SJCRH30 (cell line): ENCODE measurements at regions not wholly inside any gene's neighbourhood (a gene's known extent, or its start where the extent isn't known, plus 50 kb on each side); places are given as distances from the start of the nearest gene placed in this dataset.

Experiments
- DNase-seq, 2 experiments: peaks; one replicate each; pipeline ENCODE4 v3.0.0-alpha.2; 2015 to 2020
- H3K27ac ChIP-seq: fragments of 250-450 bp; sonication (Bioruptor Pico); 2 replicates; pipeline ENCODE4 v1.5.1; 2020; ENCODE audit warnings: mild to moderate bottlenecking, moderate library complexity
- H3K27me3 ChIP-seq: fragments of 250-450 bp; sonication (Bioruptor Pico); 2 replicates; pipeline ENCODE4 v1.5.1; 2020; ENCODE audit warnings: mild to moderate bottlenecking, moderate library complexity
- H3K36me3 ChIP-seq: fragments of 250-450 bp; sonication (Bioruptor Pico); 2 replicates; pipeline ENCODE4 v1.5.1; 2020; ENCODE audit warnings: mild to moderate bottlenecking, moderate library complexity
- H3K4me1 ChIP-seq: fragments of 250-450 bp; sonication (Bioruptor Pico); 2 replicates; pipeline ENCODE4 v1.5.1; 2020; ENCODE audit warnings: mild to moderate bottlenecking, moderate library complexity
- H3K4me3 ChIP-seq: fragments of 250-450 bp; sonication (Bioruptor Pico); 2 replicates; pipeline ENCODE4 v1.5.1; 2020; ENCODE audit warnings: mild to moderate bottlenecking, moderate library complexity
- H3K9me3 ChIP-seq: fragments of 250-450 bp; sonication (Bioruptor Pico); replicated peaks from 2 replicates; pipeline ENCODE4 v1.5.1; 2020; ENCODE audit warnings: mild to moderate bottlenecking, moderate library complexity

- DNase-seq: peak; percentile 28 to 57
- no peaks in the 10 kb centered on the region for H3K27me3 ChIP-seq
- H3K27ac ChIP-seq: no peak overlapping the region
- no peak overlapping the region for H3K4me3 ChIP-seq
- H3K9me3 ChIP-seq: no peaks in the 10 kb centered on the region
- no peaks in the 10 kb centered on the region for H3K4me1 ChIP-seq
- H3K36me3 ChIP-seq: no peaks in the 10 kb centered on the region
Observed at GRCh38 chr22:27181537-27181936, 524.1 kb downstream of the MIAT start.

- Histone ChIP-seq H3K9me3 (no peaks in the 10 kb centered on the region), H3K4me3 (no peak overlapping the region), H3K27me3 (no peaks in the 10 kb centered on the region), H3K4me1 (no peaks in the 10 kb centered on the region), H3K36me3 (no peaks in the 10 kb centered on the region), H3K27ac (no peak overlapping the region)
- no peak for DNase-seq
Observed at GRCh38 chr22:27183474-27183873, 526.1 kb downstream of the MIAT start.

GRCh38 chr22:27185099-27185709 lies 527.8 kb downstream of the MIAT start:
- Histone ChIP-seq H3K36me3 (no peaks in the 10 kb centered on the region), H3K27ac (no peak overlapping the region), H3K4me3 (no peak overlapping the region), H3K4me1 (no peaks in the 10 kb centered on the region), H3K9me3 (no peaks in the 10 kb centered on the region), H3K27me3 (no peaks in the 10 kb centered on the region)
- DNase-seq: no peak

- Histone ChIP-seq H3K4me3 (no peak overlapping the region), H3K27ac (no peak overlapping the region), H3K36me3 (no peaks in the 10 kb centered on the region), H3K9me3 (0 out of 2 replicates have a peak, but pooled peaks cover 1% of the 10 kb centered on the region), H3K4me1 (no peaks in the 10 kb centered on the region), H3K27me3 (no peaks in the 10 kb centered on the region)
- no peak for DNase-seq
Observed at GRCh38 chr22:27185760-27186302, 528.4 kb downstream of the MIAT start.

- no peak overlapping the region for H3K4me3 ChIP-seq
- H3K4me1 ChIP-seq: no peaks in the 10 kb centered on the region
- H3K27me3 ChIP-seq: no peaks in the 10 kb centered on the region
- no peak overlapping the region for H3K27ac ChIP-seq
- 0 out of 2 replicates have a peak, but pooled peaks cover 7% of the 10 kb centered on the region for H3K9me3 ChIP-seq
- no peaks in the 10 kb centered on the region for H3K36me3 ChIP-seq
- no peak for DNase-seq
Observed at GRCh38 chr22:27186643-27187042, 529.3 kb downstream of the MIAT start.

GRCh38 chr22:27192135-27192829 lies 534.9 kb downstream of the MIAT start:
- H3K36me3 ChIP-seq: no peaks in the 10 kb centered on the region
- H3K4me3 ChIP-seq: peak overlapping the region; percentile 15
- H3K27me3 ChIP-seq: no peaks in the 10 kb centered on the region
- H3K4me1 ChIP-seq: peaks cover 5% of the 10 kb centered on the region; the same call in 1 of the 2 replicates
- H3K27ac ChIP-seq: peak overlapping the region; percentile 8; the same call in 1 of the 2 replicates
- 0 out of 2 replicates have a peak, but pooled peaks cover 7% of the 10 kb centered on the region for H3K9me3 ChIP-seq
- DNase-seq: peak; percentile 50 to 66

GRCh38 chr22:27193215-27193614 lies 535.8 kb downstream of the MIAT start:
- Histone ChIP-seq H3K27me3 (no peaks in the 10 kb centered on the region), H3K4me1 (peaks cover 5% of the 10 kb centered on the region; the same call in 1 of the 2 replicates), H3K4me3 (no peak overlapping the region), H3K36me3 (no peaks in the 10 kb centered on the region), H3K27ac (no peak overlapping the region), H3K9me3 (0 out of 2 replicates have a peak, but pooled peaks cover 10% of the 10 kb centered on the region)
- no peak for DNase-seq

GRCh38 chr22:27193636-27194035 lies 536.2 kb downstream of the MIAT start:
- H3K36me3 ChIP-seq: no peaks in the 10 kb centered on the region
- DNase-seq: no peak

GRCh38 chr22:27194096-27194748 lies 536.8 kb downstream of the MIAT start:
- no peaks in the 10 kb centered on the region for H3K27me3 ChIP-seq

More at GRCh38 chr22:27193636-27194035, 536.2 kb downstream of the MIAT start:
- H3K4me3 ChIP-seq: no peak overlapping the region
- H3K4me1 ChIP-seq: peaks cover 5% of the 10 kb centered on the region; the same call in 1 of the 2 replicates
- no peak overlapping the region for H3K27ac ChIP-seq
- H3K27me3 ChIP-seq: no peaks in the 10 kb centered on the region
- H3K9me3 ChIP-seq: 0 out of 2 replicates have a peak, but pooled peaks cover 10% of the 10 kb centered on the region

GRCh38 chr22:27195094-27195493 lies 537.7 kb downstream of the MIAT start:
- H3K36me3 ChIP-seq: no peaks in the 10 kb centered on the region
- peaks cover 5% of the 10 kb centered on the region; the same call in 1 of the 2 replicates for H3K4me1 ChIP-seq
- H3K27ac ChIP-seq: no peak overlapping the region
- peak; percentile 79 for DNase-seq
- H3K4me3 ChIP-seq: no peak overlapping the region
- no peaks in the 10 kb centered on the region for H3K27me3 ChIP-seq
- 0 out of 2 replicates have a peak, but pooled peaks cover 10% of the 10 kb centered on the region for H3K9me3 ChIP-seq

More at GRCh38 chr22:27194096-27194748, 536.8 kb downstream of the MIAT start:
- Histone ChIP-seq H3K9me3 (0 out of 2 replicates have a peak, but pooled peaks cover 10% of the 10 kb centered on the region), H3K27ac (no peak overlapping the region), H3K4me1 (peaks cover 5% of the 10 kb centered on the region; the same call in 1 of the 2 replicates), H3K4me3 (no peak overlapping the region), H3K36me3 (no peaks in the 10 kb centered on the region)
- no peak for DNase-seq

GRCh38 chr22:27195494-27195893 lies 538.1 kb downstream of the MIAT start:
- H3K9me3 ChIP-seq: 0 out of 2 replicates have a peak, but pooled peaks cover 10% of the 10 kb centered on the region
- no peak overlapping the region for H3K27ac ChIP-seq
- H3K27me3 ChIP-seq: no peaks in the 10 kb centered on the region
- no peaks in the 10 kb centered on the region for H3K36me3 ChIP-seq
- no peak for DNase-seq
- no peak overlapping the region for H3K4me3 ChIP-seq
- peaks cover 5% of the 10 kb centered on the region; the same call in 1 of the 2 replicates for H3K4me1 ChIP-seq

- H3K4me3 ChIP-seq: no peak overlapping the region
- no peak overlapping the region for H3K27ac ChIP-seq
- H3K27me3 ChIP-seq: no peaks in the 10 kb centered on the region
- H3K9me3 ChIP-seq: 0 out of 2 replicates have a peak, but pooled peaks cover 3% of the 10 kb centered on the region
- no peaks in the 10 kb centered on the region for H3K36me3 ChIP-seq
- DNase-seq: no peak
- H3K4me1 ChIP-seq: peaks cover 5% of the 10 kb centered on the region; the same call in 1 of the 2 replicates
Observed at GRCh38 chr22:27196606-27197005, 539.2 kb downstream of the MIAT start.

- H3K9me3 ChIP-seq: 0 out of 2 replicates have a peak, but pooled peaks cover 3% of the 10 kb centered on the region
Observed at GRCh38 chr22:27197052-27197451, 539.7 kb downstream of the MIAT start.

GRCh38 chr22:27197618-27198017 lies 540.2 kb downstream of the MIAT start:
- H3K27me3 ChIP-seq: no peaks in the 10 kb centered on the region
- peaks cover 14% of the 10 kb centered on the region for H3K4me1 ChIP-seq
- H3K36me3 ChIP-seq: no peaks in the 10 kb centered on the region
- H3K4me3 ChIP-seq: no peak overlapping the region
- no peak overlapping the region for H3K27ac ChIP-seq
- no peak for DNase-seq
- H3K9me3 ChIP-seq: 0 out of 2 replicates have a peak, but pooled peaks cover 3% of the 10 kb centered on the region

More at GRCh38 chr22:27197052-27197451, 539.7 kb downstream of the MIAT start:
- no peaks in the 10 kb centered on the region for H3K36me3 ChIP-seq
- no peak overlapping the region for H3K4me3 ChIP-seq
- DNase-seq: no peak
- no peak overlapping the region for H3K27ac ChIP-seq
- H3K27me3 ChIP-seq: no peaks in the 10 kb centered on the region
- peaks cover 9% of the 10 kb centered on the region for H3K4me1 ChIP-seq
